GM18907 (cell line): ENCODE measurements at regions not wholly inside any gene's neighbourhood (a gene's known extent, or its start where the extent isn't known, plus 50 kb on each side); places are given as distances from the start of the nearest gene placed in this dataset.
A peak's percentile ranks its signal among the peaks of the same experiment; 100 is the strongest.

Source experiments
- ATAC-seq: cut with Tn5 transposase; IDR thresholded peaks from one replicate; pipeline ENCODE4 v1.9.1; 2021; ENCODE audit warnings: mild to moderate bottlenecking, moderate library complexity; ENCODE audit not compliant: unreplicated experiment

DNA sequence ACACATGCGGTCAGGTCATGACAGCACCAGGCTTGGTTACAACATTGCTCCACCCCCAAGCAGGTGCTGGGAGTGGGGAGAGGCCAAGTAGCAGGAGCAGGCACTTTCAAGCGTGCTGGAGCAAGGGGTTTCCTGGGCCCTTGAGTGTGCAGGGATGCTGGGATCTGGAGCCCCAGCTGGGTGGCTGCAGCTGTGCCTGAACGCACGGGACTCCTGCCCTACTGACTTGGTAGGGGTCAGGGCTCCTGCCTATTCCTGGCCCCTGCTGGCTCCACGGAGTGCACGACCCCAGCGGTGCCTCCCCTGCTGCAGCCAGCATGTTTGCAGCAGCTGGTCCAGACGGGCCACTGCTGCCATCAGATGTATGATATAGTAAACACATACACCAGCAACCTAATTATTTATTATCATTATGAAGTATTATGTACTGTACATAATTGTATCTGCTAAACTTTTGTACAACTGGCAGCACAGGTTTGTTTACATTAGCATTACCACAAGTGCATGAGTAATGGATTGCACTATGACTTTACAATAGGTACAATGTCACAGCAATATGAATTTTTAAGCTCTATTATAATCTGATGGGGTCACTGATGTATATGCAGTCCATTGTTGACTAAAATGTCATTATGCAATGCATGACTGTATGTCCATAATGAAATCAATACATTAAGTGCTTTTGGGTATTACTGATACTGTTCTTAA, 620.6 kb downstream of the RAPGEF2 start:
- ATAC-seq = no peak

DNA sequence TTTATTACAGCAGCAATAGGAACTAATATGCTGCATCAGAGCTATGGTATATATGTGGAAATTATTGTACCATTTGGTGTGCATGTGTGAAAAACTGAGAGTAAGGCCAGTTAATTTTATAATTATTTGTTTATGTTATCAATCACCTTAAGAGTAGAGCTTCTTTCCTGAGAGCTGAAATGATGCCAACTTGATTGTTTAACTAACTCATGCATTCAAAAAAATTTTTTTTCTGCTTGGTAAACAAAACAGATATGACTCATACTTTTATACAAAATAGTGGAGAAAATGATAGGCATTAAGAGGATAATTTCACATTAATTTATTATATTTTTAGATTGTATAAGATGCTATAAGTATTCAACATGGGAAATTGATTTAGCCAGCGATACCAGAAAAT, 622.7 kb downstream of the RAPGEF2 start:
- no peak for ATAC-seq

DNA sequence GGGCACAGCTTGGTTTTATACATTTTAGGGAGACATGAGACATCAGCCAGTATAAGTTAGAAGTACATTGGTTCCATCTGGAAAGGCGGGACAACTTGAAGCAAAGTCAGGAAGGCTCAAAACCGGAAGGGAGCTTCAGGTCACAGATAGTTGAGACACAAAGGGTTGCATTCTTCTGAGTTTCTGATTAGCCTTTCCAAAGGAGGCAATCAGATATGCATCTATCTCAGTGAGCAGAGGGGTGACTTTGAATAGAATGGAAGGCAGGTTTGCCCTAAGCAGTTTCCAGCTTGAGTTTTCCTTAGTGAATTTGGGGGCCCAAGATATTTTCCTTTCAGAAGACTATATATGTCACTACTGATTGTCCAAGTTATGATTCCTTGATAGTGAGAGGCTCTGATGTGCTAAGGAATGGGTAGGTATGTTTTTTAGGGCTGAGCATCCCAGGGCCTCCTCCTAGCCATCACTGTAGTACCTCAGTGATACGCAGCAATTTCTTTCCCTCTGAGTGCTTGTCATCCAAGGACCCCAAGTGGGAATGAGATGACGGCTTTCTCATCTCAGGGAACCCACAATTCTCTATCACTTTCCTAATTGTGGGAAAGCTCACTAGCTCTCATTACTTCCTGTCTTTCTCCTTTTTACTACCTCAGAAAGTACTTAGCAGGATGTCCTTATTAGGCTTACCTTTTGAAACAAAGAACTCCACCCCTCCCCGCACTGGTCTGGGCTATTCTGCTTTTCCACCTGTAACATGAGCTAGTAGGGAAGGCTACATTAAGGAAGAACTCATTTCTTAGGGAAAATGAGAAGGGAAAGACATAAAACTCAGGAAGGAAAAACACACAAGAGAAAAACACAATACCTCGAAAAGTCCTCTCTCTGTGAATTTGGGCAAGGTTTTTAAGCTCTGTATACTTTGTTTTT, 632.7 kb downstream of the RAPGEF2 start:
- no peak for ATAC-seq

DNA sequence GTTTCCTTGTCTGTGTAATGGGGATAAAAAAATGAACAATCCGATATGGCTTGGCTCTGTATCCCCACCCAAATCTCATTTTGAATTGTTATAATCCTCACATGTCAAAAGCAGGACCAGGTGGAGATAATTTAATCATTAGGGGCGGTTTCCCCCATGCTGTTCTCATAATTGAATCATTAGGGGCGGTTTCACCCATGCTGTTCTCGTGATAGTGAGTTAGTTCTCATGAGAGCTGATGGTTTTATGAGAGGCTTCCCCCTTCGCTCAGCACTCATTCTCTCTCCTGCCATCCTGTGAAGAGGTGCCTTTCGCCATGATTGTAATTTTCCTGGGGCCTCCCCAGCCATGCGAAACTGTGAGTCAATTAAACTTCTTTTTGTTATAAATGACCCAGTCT, 633.5 kb downstream of the RAPGEF2 start:
- ATAC-seq = no peak

DNA sequence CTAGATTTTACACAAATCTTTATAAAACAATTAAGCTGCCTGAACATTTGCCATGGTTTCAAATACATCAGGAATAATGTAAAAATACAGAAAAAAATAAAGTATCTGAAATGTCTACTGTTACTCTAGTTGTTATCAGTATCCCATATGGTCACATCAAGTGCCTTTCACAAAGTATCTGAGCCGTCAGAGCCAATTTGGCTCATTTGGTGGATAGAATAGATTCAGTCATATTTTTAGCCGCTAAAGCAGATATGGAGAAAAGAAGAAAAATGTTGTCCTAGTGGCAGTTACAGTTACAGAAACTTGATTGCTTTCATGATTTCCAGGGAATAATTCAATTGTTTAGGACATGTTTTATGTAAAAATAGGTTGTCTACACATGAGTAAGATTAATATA, 641.1 kb downstream of the RAPGEF2 start:
- no peak for ATAC-seq

DNA sequence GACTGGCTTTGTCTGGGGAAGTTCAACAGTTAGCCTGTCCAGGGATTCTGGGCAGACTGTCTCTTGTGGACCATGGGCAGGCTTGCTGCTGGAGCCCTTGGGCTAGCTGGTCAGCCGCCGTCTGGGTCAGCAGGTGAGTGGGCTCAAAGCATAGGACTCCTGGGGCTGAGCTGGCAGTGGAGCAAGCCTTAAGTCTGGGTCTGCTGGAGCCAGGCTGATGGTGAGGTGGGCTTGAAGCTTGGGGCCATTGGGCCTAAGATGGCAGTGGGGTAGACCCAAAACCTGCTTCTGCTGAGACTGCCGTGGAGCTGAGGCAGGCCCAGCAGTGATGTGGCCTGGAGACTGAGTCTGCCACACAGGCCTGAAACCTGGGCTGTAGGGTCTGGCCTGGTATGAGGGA, 645.1 kb downstream of the RAPGEF2 start:
- no peak for ATAC-seq

DNA sequence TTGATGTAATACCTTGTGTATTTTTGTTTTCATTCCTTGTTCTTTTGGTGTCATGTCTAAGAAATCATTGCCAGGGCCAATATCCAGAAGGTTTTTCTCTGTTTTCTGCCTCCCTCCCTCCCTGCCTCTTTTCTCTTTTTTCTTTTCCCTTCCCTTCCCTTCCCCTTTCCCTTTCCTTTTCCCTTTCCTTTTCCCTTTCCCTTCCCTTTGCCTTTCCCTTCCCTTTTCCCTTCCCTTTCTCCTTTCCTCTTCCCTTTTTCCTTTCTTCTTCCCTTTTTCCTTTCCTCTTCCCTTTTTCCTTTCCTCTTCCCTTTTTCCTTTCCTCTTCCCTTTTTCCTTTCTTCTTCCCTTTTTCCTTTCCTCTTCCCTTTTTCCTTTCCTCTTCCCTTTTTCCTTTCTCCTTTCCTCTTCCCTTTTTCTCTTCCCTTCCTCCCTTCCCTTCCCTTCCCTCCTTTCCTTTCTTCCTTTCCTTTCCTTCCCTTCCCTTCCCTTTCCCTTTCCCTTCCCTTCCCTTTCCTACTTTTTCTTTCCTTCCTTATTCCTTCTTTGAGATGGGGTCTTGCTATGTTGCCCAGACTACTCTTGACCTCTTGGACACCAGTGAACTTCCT, 646.1 kb downstream of the RAPGEF2 start:
- no peak for ATAC-seq

DNA sequence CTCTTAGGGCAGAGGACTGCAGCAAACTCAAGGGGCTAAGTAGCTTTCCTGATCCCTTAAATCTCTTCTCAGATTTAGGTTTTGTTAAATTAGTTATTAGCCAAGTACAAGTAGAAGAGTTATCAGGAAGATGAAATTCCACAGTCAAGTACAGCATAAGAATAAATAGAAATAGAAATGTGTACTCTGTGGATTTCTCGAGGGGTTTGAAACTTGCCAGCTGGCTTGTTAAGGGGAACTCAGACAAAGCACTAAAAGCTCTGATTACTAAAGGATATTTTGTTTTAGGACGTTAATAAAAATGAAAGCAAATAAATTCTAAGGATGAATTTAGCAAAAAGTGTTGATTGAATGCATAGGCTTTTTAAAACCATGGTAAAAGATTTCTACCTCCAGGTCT, 654.6 kb downstream of the RAPGEF2 start:
- ATAC-seq = no peak

DNA sequence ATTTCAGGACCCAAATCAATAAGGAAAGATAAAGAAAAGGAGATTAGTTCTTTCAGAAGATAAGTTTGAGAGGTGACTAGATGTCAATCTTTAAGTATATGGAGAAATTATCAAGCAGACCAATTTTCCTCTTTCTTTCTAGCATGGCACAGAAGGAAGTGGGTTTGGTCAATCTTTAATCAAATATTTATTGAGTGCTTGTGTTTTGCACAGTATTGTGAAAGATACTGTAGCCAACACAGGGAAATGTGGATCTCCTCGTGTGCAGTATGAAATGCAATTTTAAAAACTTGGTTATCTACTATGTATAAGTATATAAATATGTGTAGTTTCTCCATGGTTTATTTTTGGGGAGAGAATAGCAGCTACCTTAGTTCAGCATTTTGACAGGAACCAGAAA, 655.2 kb downstream of the RAPGEF2 start:
- ATAC-seq = no peak

DNA sequence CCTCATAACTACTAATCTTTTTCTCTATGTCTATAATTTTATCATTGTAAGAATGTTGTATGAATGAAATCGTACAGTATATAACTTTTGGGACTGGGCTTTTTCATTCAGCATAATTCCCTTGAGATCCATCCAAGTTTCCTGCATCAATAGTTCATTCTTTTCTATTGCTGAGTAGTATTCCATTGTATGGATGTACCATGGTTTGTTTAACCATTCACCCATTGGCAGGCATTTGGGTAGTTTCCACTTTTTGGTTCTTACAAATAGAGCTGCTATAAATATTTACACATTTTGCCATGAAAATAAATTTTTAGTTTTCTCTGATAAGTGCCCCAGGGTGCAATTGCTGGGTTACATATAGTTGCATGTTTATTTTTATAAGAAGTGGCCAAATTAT, 659.8 kb downstream of the RAPGEF2 start:
- ATAC-seq = no peak

DNA sequence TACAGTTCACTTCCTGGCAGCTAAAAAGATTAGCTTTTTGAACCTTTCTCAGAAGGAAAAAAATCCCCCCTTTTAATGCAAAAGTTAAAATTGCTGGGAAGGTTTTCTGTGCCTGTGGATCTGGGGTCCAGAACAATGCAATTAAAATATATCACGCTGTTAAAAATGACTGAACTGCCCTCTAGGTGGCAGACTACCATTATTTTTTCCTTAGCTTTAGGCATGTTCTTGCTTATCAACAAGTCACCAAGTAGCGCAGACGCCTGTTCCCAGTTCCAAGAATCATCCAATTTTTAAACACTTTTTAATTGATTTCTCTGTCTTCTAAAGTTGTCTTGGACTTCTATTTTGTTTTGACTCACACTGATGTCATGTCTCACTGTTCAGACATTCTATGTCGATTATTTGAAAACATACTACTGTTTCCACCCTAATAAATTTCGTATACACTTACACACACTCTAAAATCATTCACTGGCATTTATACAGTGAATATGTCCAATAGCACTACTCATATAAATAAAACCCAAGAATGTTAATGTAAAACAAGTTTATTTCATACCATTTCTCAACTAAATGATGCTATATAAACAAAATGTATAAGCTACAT, 661.6 kb downstream of the RAPGEF2 start:
- peak; percentile 85 for ATAC-seq

DNA sequence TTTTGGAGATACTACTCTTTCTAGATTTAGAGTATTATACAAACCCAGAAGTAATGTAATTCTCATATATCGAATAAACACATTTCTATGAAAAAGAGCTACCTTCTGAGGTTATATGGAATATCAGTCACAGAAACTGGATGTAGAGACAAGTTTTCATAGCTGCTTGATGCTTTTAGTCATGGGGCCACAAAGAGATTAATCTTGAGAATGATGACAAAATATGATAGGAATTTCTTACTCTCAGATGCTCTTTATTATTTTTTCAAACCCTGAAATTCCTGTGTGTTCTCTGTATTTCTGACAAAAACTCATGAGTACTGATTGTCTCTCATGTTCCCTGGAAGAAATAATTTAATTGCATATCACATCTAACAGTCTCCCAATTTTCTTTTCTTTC, 662.5 kb downstream of the RAPGEF2 start:
- ATAC-seq = no peak

DNA sequence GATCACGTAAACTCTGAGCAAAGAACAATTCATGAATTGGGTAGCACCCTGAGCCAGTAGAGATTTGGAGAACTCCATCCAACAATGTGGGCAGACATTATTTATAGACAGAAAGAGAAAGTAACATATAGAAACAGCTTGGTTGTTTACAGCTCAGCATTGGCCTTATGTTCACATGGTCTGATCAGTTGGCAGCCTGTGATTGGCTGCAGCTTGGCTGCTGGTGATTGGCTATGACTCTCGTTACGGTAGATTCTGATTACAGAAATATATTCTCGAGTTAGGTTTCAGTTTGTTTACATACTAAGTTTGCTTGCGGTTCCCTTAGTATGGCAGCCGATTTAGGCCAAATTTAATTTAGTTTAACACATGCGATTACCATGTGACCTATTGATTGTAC, 663.4 kb downstream of the RAPGEF2 start:
- no peak for ATAC-seq

DNA sequence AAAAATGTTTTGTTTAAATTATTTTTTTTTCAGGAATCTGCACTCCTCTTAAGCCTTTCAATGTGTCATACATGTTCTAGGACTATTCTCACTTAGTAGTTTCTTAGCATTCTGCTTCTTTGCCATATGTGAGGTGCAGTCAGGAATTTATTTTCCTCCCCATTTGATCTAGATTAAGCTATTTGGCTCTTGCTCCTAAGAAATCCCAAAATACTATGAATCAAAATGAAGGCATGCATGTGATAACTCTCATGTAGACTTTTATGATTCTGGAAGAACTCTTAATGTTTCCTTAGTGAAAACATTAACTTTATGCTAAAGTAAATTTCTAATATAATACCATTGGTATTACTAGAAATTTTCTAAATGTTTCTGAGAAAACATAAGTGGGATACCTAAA, 664.5 kb downstream of the RAPGEF2 start:
- no peak for ATAC-seq

DNA sequence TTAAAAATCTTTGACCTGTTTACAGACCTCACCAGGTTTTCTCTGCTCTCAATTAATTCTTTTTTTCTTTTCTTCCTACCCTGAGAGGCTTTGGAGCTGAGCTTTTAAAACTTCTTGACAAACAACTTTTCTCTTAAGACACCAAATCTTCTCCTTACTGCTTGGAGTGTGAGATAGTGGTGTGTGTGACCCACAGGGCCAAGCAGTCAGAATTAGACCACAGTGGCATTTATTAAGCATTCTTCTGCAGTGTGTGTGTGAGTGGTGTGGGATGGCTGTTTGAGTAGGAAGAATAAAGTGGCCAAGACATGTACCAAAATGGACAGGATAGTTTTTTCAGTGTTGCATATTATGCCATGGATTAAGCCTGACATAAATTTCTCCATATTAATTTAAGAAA, 665.1 kb downstream of the RAPGEF2 start:
- ATAC-seq = no peak

DNA sequence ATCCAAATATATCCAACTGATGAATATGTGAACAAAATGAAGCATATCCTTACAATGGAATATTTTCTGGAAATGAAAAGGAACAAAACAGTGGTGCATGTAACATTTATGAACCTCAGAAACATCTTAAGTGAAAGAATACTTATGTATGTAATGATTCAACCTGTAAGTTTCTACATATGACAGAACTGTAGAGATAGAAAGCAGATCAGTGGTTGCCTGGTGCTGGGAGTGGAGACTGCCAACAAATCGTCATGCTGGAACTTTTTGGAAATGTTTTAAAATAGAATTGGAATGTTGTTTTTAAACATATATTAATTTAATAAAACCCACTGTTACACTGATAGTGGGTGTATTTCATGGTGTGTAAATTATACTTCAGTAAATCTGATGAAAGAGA, 667.5 kb downstream of the RAPGEF2 start:
- no peak for ATAC-seq

DNA sequence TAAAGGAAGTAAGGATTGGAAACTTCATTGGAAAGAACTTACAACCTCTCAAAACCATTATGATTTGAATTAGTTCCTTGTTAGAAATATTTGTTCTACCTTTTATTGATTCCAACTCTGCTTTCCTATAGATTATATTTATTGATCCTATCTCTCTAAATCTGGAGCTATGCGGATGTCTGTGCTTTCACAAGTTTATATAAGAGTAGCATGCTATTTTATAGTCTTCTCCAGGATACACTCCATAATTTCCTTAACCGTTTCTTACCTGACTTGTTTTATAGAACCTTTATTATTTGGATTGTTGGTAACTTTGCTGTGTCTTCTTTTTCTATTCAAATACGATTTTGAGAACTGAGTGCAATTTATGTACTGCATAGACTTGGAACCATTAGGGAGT, 668.1 kb downstream of the RAPGEF2 start:
- no peak for ATAC-seq

DNA sequence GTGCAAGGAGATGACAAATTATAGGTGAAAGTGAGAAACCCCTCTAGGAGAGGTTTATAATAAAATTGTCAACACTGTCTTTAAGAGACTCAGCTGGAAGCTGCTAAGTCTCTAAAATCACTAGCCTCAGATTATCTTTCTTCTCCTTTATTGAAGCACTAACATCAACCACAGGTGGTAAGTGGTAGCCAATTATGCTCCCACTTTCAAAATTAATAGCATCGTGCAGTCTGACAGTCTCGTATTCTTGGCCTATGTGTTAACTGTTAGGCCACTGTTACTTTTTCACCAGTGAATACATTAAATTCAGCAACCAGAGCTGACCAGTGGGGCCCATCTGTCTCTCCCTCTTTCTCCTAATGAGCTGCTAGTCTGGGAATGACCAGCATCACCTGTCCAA, 674.1 kb downstream of the RAPGEF2 start:
- no peak for ATAC-seq

DNA sequence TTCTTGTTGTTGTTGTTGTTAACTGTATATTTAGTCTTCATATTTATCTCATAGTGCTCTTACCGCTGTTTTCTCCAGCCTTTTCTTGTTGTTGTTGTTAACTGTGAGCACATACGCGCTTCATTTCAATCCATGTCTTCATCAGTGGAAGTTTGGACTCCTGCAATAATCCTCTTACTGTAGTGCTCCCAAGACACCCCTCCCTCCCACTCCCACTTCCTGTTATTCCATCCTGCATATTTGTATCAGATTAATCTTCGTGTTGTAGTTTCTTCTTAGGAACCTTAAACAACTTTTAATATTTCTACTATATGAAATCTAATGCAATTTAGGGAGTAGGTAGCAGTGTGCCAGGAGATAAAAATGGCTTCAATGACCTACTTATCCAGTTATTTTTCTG, 674.8 kb downstream of the RAPGEF2 start:
- ATAC-seq = no peak

DNA sequence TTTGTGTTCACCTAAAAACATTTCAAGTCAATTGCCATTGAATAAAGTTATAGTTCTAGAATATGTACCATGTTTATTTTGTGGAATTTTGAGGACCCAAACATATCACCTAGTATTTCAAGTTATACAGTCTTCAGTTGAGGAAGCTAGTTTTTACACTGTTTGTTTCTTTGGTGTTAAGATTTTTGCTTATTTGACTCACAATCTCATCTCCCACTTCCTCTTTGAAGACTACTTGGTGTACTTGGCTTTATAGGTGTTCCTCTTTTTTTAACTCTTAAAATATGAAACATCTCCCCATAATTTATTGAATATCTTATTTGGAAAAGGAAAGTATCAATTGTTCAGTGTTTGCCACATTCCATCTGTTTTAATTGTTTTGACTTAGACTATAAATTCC, 675.4 kb downstream of the RAPGEF2 start:
- no peak for ATAC-seq

DNA sequence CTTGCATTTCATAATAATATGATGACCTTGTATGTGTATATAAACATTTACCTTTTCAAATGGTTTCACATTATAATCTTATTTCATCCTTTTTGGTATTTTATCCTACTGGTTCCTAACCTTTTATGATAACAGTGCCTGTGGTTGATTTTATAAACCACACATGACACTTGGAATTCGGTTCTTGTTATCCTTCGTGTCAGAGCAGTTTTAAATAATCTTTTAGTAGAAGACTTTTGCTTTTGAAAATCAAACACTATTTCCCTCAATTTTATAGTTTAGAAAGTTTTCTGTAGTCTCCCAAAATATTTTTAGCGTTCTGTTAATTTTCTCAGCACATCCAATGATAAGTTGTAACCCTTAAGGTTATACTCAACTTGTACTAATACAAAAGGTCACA, 676.8 kb downstream of the RAPGEF2 start:
- ATAC-seq = no peak
